BLaER1 treated with 17β-estradiol and CSF1 and Interleukin-3, amounts not matched to agents 10 nM and 100 nM (cell line): ENCODE measurements at regions not wholly inside any gene's neighbourhood (a gene's known extent, or its start where the extent isn't known, plus 50 kb on each side); places are given as distances from the start of the nearest gene placed in this dataset.
"Not testable (repeated sequence)": the region's sequence is repeated elsewhere in the genome, so short reads cannot be mapped to it uniquely, and the experiment has no call there.

ENCODE experiments used
- H3K27ac ChIP-seq, 11 experiments: shearing (Covaris generic); formaldehyde crosslinking; 2 replicates each; pipeline ENCODE4 v1.8.1; 2022
- H3K27me3 ChIP-seq, 11 experiments: shearing (Covaris generic); formaldehyde crosslinking; 2 replicates each; pipeline ENCODE4 v1.8.1; 2022
- H3K36me3 ChIP-seq, 11 experiments: shearing (Covaris generic); formaldehyde crosslinking; 2 replicates each; pipeline ENCODE4 v1.8.1; 2022
- H3K4me1 ChIP-seq, 10 experiments: shearing (Covaris generic); formaldehyde crosslinking; 2 replicates each; pipeline ENCODE4 v1.8.1; 2022
- H3K4me2 ChIP-seq, 11 experiments: shearing (Covaris generic); formaldehyde crosslinking; 2 replicates each; pipeline ENCODE4 v1.8.1; 2022
- H3K4me3 ChIP-seq, 10 experiments: shearing (Covaris generic); formaldehyde crosslinking; 2 replicates each; pipeline ENCODE4 v1.8.1; 2022
- H3K9ac ChIP-seq, 11 experiments: shearing (Covaris generic); formaldehyde crosslinking; 2 replicates each; pipeline ENCODE4 v1.8.1; 2022
- H3K9me3 ChIP-seq, 11 experiments: shearing (Covaris generic); formaldehyde crosslinking; replicated peaks in 1 of 11; 2 replicates each; pipeline ENCODE4 v1.8.1; 2022
- H4K20me1 ChIP-seq, 11 experiments: shearing (Covaris generic); formaldehyde crosslinking; 2 replicates each; pipeline ENCODE4 v1.8.1; 2022
- Cebpa-rat ChIP-seq, 11 experiments: shearing (Covaris generic); IDR thresholded peaks; 2 replicates each; pipeline ENCODE4 v1.8.1; 2022

- H3K4me3 ChIP-seq = no peak overlapping the region
- no peaks in the 10 kb centered on the region for H3K27me3 ChIP-seq
- TF ChIP-seq Cebpa-rat (IDR thresholded peaks at IDR 0.05) = no peak
- H3K9ac ChIP-seq = no peak overlapping the region
- no peaks in the 10 kb centered on the region for H3K4me1 ChIP-seq
- H3K9me3 ChIP-seq = no peaks in the 10 kb centered on the region
- no peaks in the 10 kb centered on the region for H3K36me3 ChIP-seq
- H4K20me1 ChIP-seq = no peaks in the 10 kb centered on the region
- H3K4me2 ChIP-seq = no peak overlapping the region
- H3K27ac ChIP-seq = no peak overlapping the region
These were observed 482.2 kb upstream of the SOX9 start for GRCh38 chr17:71638668-71639067.

- no peaks in the 10 kb centered on the region for H3K4me1 ChIP-seq
- H3K9ac ChIP-seq = no peak overlapping the region
- no peaks in the 10 kb centered on the region for H3K36me3 ChIP-seq
- no peaks in the 10 kb centered on the region for H3K27me3 ChIP-seq
- no peaks in the 10 kb centered on the region for H4K20me1 ChIP-seq
- no peak overlapping the region for H3K27ac ChIP-seq
- H3K4me2 ChIP-seq = no peak overlapping the region
- TF ChIP-seq Cebpa-rat (IDR thresholded peaks at IDR 0.05) = no peak
- no peak overlapping the region for H3K4me3 ChIP-seq
- no peaks in the 10 kb centered on the region for H3K9me3 ChIP-seq
These were observed 481.0 kb upstream of the SOX9 start for GRCh38 chr17:71639865-71640264.

- not testable (repeated sequence) for H3K4me3 ChIP-seq, H3K4me2 ChIP-seq, H3K4me1 ChIP-seq, H3K36me3 ChIP-seq, H3K27ac ChIP-seq, H3K27me3 ChIP-seq, H3K9ac ChIP-seq, H4K20me1 ChIP-seq
- peaks cover 0 to 12% (median 6%) of the 10 kb centered on the region in 11 experiments; a peak in 11 of 22 replicates for H3K9me3 ChIP-seq
These were observed 473.9 kb upstream of the SOX9 start for GRCh38 chr17:71646890-71647289.

GRCh38 chr17:71648342-71648741 lies 472.5 kb upstream of the SOX9 start:
- peaks cover 0 to 12% (median 6%) of the 10 kb centered on the region in 11 experiments; a peak in 11 of 22 replicates for H3K9me3 ChIP-seq

GRCh38 chr17:71649941-71650350 lies 470.9 kb upstream of the SOX9 start:
- Histone ChIP-seq H4K20me1 (no peaks in the 10 kb centered on the region), H3K4me1 (no peaks in the 10 kb centered on the region), H3K9me3 (peaks cover 0 to 12% (median 6%) of the 10 kb centered on the region in 11 experiments; a peak in 11 of 22 replicates), H3K4me2 (no peak overlapping the region), H3K27ac (no peak overlapping the region), H3K4me3 (no peak overlapping the region), H3K27me3 (no peaks in the 10 kb centered on the region), H3K36me3 (no peaks in the 10 kb centered on the region), H3K9ac (no peak overlapping the region)
- no peak for TF ChIP-seq Cebpa-rat (IDR thresholded peaks at IDR 0.05)

More at GRCh38 chr17:71648342-71648741, 472.5 kb upstream of the SOX9 start:
- not testable (repeated sequence) for H3K4me1 ChIP-seq, H3K9ac ChIP-seq, H3K4me3 ChIP-seq, H3K27me3 ChIP-seq, H3K27ac ChIP-seq, H3K4me2 ChIP-seq, H3K36me3 ChIP-seq, H4K20me1 ChIP-seq

GRCh38 chr17:71655542-71655941 lies 465.3 kb upstream of the SOX9 start:
- H3K27me3 ChIP-seq = no peaks in the 10 kb centered on the region

GRCh38 chr17:71656964-71657858 lies 463.6 kb upstream of the SOX9 start:
- peak in 1 of 11 experiments; percentile 11; a peak in 1 of 22 replicates for TF ChIP-seq Cebpa-rat (IDR thresholded peaks at IDR 0.05)
- H3K4me2 ChIP-seq = no peak overlapping the region

More at GRCh38 chr17:71655542-71655941, 465.3 kb upstream of the SOX9 start:
- H3K4me2 ChIP-seq = no peak overlapping the region
- H3K4me3 ChIP-seq = no peak overlapping the region
- no peaks in the 10 kb centered on the region for H3K4me1 ChIP-seq
- no peak overlapping the region for H3K27ac ChIP-seq
- no peak for TF ChIP-seq Cebpa-rat (IDR thresholded peaks at IDR 0.05)
- H3K9ac ChIP-seq = no peak overlapping the region
- no peaks in the 10 kb centered on the region for H4K20me1 ChIP-seq
- no peaks in the 10 kb centered on the region for H3K36me3 ChIP-seq
- no peaks in the 10 kb centered on the region for H3K9me3 ChIP-seq

GRCh38 chr17:71658996-71659395 lies 461.8 kb upstream of the SOX9 start:
- no peak overlapping the region for H3K4me2 ChIP-seq
- no peaks in the 10 kb centered on the region for H3K9me3 ChIP-seq
- H3K4me1 ChIP-seq = no peaks in the 10 kb centered on the region
- H4K20me1 ChIP-seq = no peaks in the 10 kb centered on the region
- TF ChIP-seq Cebpa-rat (IDR thresholded peaks at IDR 0.05) = no peak
- no peaks in the 10 kb centered on the region for H3K27me3 ChIP-seq
- no peak overlapping the region for H3K27ac ChIP-seq
- no peaks in the 10 kb centered on the region for H3K36me3 ChIP-seq
- no peak overlapping the region for H3K9ac ChIP-seq
- no peak overlapping the region for H3K4me3 ChIP-seq

More at GRCh38 chr17:71656964-71657858, 463.6 kb upstream of the SOX9 start:
- no peak overlapping the region for H3K4me3 ChIP-seq
- H3K27me3 ChIP-seq = no peaks in the 10 kb centered on the region
- no peaks in the 10 kb centered on the region for H4K20me1 ChIP-seq
- no peaks in the 10 kb centered on the region for H3K4me1 ChIP-seq
- no peaks in the 10 kb centered on the region for H3K36me3 ChIP-seq
- H3K9me3 ChIP-seq = no peaks in the 10 kb centered on the region
- no peak overlapping the region for H3K27ac ChIP-seq
- no peak overlapping the region for H3K9ac ChIP-seq

GRCh38 chr17:71664861-71665260 lies 456.0 kb upstream of the SOX9 start:
- Histone ChIP-seq H4K20me1 (no peaks in the 10 kb centered on the region), H3K27ac (no peak overlapping the region), H3K4me3 (no peak overlapping the region), H3K9me3 (peaks cover 0 to 6% (median 0%) of the 10 kb centered on the region in 11 experiments; a peak in 1 of 22 replicates), H3K9ac (no peak overlapping the region), H3K4me2 (no peak overlapping the region), H3K36me3 (no peaks in the 10 kb centered on the region), H3K27me3 (no peaks in the 10 kb centered on the region), H3K4me1 (peaks cover 0 to 5% (median 0%) of the 10 kb centered on the region in 10 experiments; a peak in 1 of 20 replicates)
- TF ChIP-seq Cebpa-rat (IDR thresholded peaks at IDR 0.05) = no peak

GRCh38 chr17:71666047-71666446 lies 454.8 kb upstream of the SOX9 start:
- Histone ChIP-seq H3K9ac (no peak overlapping the region), H3K27ac (no peak overlapping the region), H3K4me2 (no peak overlapping the region), H3K27me3 (no peaks in the 10 kb centered on the region), H3K36me3 (no peaks in the 10 kb centered on the region), H3K4me1 (peaks cover 0 to 5% (median 0%) of the 10 kb centered on the region in 10 experiments; a peak in 1 of 20 replicates), H3K9me3 (peaks cover 0 to 6% (median 0%) of the 10 kb centered on the region in 11 experiments; a peak in 1 of 22 replicates), H3K4me3 (no peak overlapping the region), H4K20me1 (no peaks in the 10 kb centered on the region)
- TF ChIP-seq Cebpa-rat (IDR thresholded peaks at IDR 0.05) = no peak
